ENCODE measurements at regions not wholly inside any gene's neighbourhood (a gene's known extent, or its start where the extent isn't known, plus 50 kb on each side); places are given as distances from the start of the nearest gene placed in this dataset.

DNA sequence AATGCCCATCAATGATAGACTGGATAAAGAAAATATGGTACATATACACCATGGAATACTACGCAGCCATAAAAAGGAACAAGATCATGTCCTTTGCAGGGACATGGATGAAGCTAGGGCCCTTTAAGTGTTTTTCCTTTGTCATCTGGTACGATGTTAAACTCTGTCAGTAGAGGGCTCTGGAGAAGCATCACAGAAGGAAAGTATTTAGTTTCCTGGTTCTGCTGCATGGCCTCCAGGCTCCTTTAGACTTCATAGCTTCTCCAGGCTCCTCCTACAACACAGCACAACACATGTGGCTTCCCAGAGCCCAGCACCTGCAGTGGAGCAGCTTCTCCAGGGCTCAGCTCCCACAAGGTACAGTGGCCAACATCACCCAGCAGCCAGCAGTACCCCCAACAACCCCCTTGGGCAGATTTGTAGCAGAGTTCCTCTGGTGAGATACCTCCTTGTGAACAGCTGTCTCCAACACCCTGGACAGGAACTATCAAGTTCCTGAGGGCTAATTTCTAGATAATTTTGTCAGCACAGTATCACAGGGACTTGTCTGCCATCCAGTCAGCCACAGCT is 63.4 kb downstream of the KCTD12 start:
- TF ChIP-seq ZNF384 (IDR thresholded peaks at IDR 0.05): no peak
- TF ChIP-seq FOXM1 (IDR thresholded peaks at IDR 0.05; ENCODE audit: borderline replicate concordance): no peak
- TF ChIP-seq CTBP1 (IDR thresholded peaks at IDR 0.05; ENCODE audit: borderline replicate concordance): no peak
- TF ChIP-seq BHLHE40 (IDR thresholded peaks at IDR 0.05; ENCODE audit: borderline replicate concordance): no peak
- no peak for TF ChIP-seq SP1 (IDR thresholded peaks at IDR 0.05)
- no peak for TF ChIP-seq LEF1 (IDR thresholded peaks at IDR 0.05; ENCODE audit: borderline replicate concordance)
- no peak for TF ChIP-seq SUZ12 (IDR thresholded peaks at IDR 0.05)
- TF ChIP-seq ELF4 (IDR thresholded peaks at IDR 0.05): no peak
- no peak for TF ChIP-seq FOXK2 (IDR thresholded peaks at IDR 0.05)

All from HEK293T (cell line).